ENCODE measurements at regions not wholly inside any gene's neighbourhood (a gene's known extent, or its start where the extent isn't known, plus 50 kb on each side); places are given as distances from the start of the nearest gene placed in this dataset.

- no peak for TF ChIP-seq CTCF (conservative IDR thresholded peaks at IDR 0.05; ENCODE audit: low read depth, low read length)
- TF ChIP-seq EZH2 (IDR thresholded peaks at IDR 0.05; ENCODE audit: low read length, unreplicated experiment), result no peak
- TF ChIP-seq EZH2phosphoT487 (IDR thresholded peaks at IDR 0.05; ENCODE audit: borderline replicate concordance, low read length), result no peak
- H2AFZ ChIP-seq (ENCODE audit: low read length), result no peak overlapping the region
- H3K4me1 ChIP-seq (ENCODE audit: insufficient read depth, low read length), result no peaks in the 10 kb centered on the region
- BruUV-seq (replicated peaks), result no TSS peak
- no peak overlapping the region for H3K4me3 ChIP-seq (ENCODE audit: low read length)
- intact Hi-C loops (cut with micrococcal nuclease), result no loop called here
- no peak overlapping the region for H3K27ac ChIP-seq (ENCODE audit: low read length)
- CTCF ChIA-PET, result no interaction called here
- H3F3A ChIP-seq (ENCODE audit: low read length, unreplicated experiment), result no peaks in the 10 kb centered on the region
- no peak for DNase-seq
- no peaks in the 10 kb centered on the region for H3K36me3 ChIP-seq (ENCODE audit: low read depth, low read length)
- H3K9me2 ChIP-seq (replicated peaks; ENCODE audit: low read length), result no peaks in the 10 kb centered on the region
- no peaks in the 10 kb centered on the region for H3K27me3 ChIP-seq (ENCODE audit: low read length)
- no peak overlapping the region for H3K4me2 ChIP-seq (ENCODE audit: low read length)
- no peaks in the 10 kb centered on the region for H3K79me2 ChIP-seq (ENCODE audit: low read length)
- no peak overlapping the region for H3K9ac ChIP-seq (ENCODE audit: low read length)
- H3K9me3 ChIP-seq (ENCODE audit: low read length), result no peaks in the 10 kb centered on the region
- no peaks in the 10 kb centered on the region for H4K20me1 ChIP-seq (ENCODE audit: low read length)
- ATAC-seq, result no peak
- POLR2A ChIA-PET (ENCODE audit: unreplicated experiment), result no interaction called here
Measured at GRCh38 chr12:24553259-24553658, 395.6 kb downstream of the BCAT1 start.

- Histone ChIP-seq H3K4me1 (ENCODE audit: insufficient read depth, low read length) (no peaks in the 10 kb centered on the region), H3F3A (ENCODE audit: low read length, unreplicated experiment) (no peaks in the 10 kb centered on the region), H3K4me2 (ENCODE audit: low read length) (no peak overlapping the region), H3K79me2 (ENCODE audit: low read length) (no peaks in the 10 kb centered on the region), H3K36me3 (ENCODE audit: low read depth, low read length) (no peaks in the 10 kb centered on the region), H4K20me1 (ENCODE audit: low read length) (no peaks in the 10 kb centered on the region), H3K9me2 (replicated peaks; ENCODE audit: low read length) (no peaks in the 10 kb centered on the region), H3K27ac (ENCODE audit: low read length) (no peak overlapping the region), H3K27me3 (ENCODE audit: low read length) (no peaks in the 10 kb centered on the region), H3K4me3 (ENCODE audit: low read length) (no peak overlapping the region), H3K9me3 (ENCODE audit: low read length) (no peaks in the 10 kb centered on the region), H3K9ac (ENCODE audit: low read length) (no peak overlapping the region), H2AFZ (ENCODE audit: low read length) (no peak overlapping the region)
- BruUV-seq (replicated peaks), result no TSS peak
- POLR2A ChIA-PET (ENCODE audit: unreplicated experiment), result no interaction called here
- intact Hi-C loops (cut with micrococcal nuclease), result no loop called here
- TF ChIP-seq CTCF (conservative IDR thresholded peaks at IDR 0.05; ENCODE audit: low read depth, low read length) (no peak), EZH2 (IDR thresholded peaks at IDR 0.05; ENCODE audit: low read length, unreplicated experiment) (no peak), EZH2phosphoT487 (IDR thresholded peaks at IDR 0.05; ENCODE audit: borderline replicate concordance, low read length) (no peak)
- ATAC-seq, result no peak
- no peak for DNase-seq
- CTCF ChIA-PET, result no interaction called here
Measured at GRCh38 chr12:24551163-24551786, 397.6 kb downstream of the BCAT1 start.

GRCh38 chr12:24550609-24551008 lies 398.3 kb downstream of the BCAT1 start:
- no peaks in the 10 kb centered on the region for H3F3A ChIP-seq (ENCODE audit: low read length, unreplicated experiment)
- no peak overlapping the region for H2AFZ ChIP-seq (ENCODE audit: low read length)
- no peak overlapping the region for H3K27ac ChIP-seq (ENCODE audit: low read length)
- H3K36me3 ChIP-seq (ENCODE audit: low read depth, low read length), result no peaks in the 10 kb centered on the region
- H3K27me3 ChIP-seq (ENCODE audit: low read length), result peaks cover 2% of the 10 kb centered on the region; the same call in 1 of the 2 replicates
- no peaks in the 10 kb centered on the region for H3K9me3 ChIP-seq (ENCODE audit: low read length)
- H3K9me2 ChIP-seq (replicated peaks; ENCODE audit: low read length), result no peaks in the 10 kb centered on the region
- no peak for DNase-seq
- no peak for ATAC-seq
- H3K9ac ChIP-seq (ENCODE audit: low read length), result no peak overlapping the region
- H3K4me1 ChIP-seq (ENCODE audit: insufficient read depth, low read length), result no peaks in the 10 kb centered on the region
- no peaks in the 10 kb centered on the region for H3K79me2 ChIP-seq (ENCODE audit: low read length)
- intact Hi-C loops (cut with micrococcal nuclease), result no loop called here
- H3K4me3 ChIP-seq (ENCODE audit: low read length), result no peak overlapping the region
- TF ChIP-seq EZH2 (IDR thresholded peaks at IDR 0.05; ENCODE audit: low read length, unreplicated experiment), result no peak
- no peak for TF ChIP-seq CTCF (conservative IDR thresholded peaks at IDR 0.05; ENCODE audit: low read depth, low read length)
- TF ChIP-seq EZH2phosphoT487 (IDR thresholded peaks at IDR 0.05; ENCODE audit: borderline replicate concordance, low read length), result no peak
- no peak overlapping the region for H3K4me2 ChIP-seq (ENCODE audit: low read length)
- no peaks in the 10 kb centered on the region for H4K20me1 ChIP-seq (ENCODE audit: low read length)
- BruUV-seq (replicated peaks), result no TSS peak
- CTCF ChIA-PET, result no interaction called here
- POLR2A ChIA-PET (ENCODE audit: unreplicated experiment), result no interaction called here

All from PC-3 (cell line).